HepG2 (cell line): ENCODE measurements at regions not wholly inside any gene's neighbourhood (a gene's known extent, or its start where the extent isn't known, plus 50 kb on each side); places are given as distances from the start of the nearest gene placed in this dataset.

Source experiments
- ATAC-seq: fragments of 200-7000 bp; cut with Tn5 transposase; 3 replicates; pipeline ENCODE4 v1.9.1; 2020; ENCODE audit warnings: mild to moderate bottlenecking, moderate library complexity
- BruUV-seq: library from RNA; stranded (reverse); fragments of 400-500 nt; replicated peaks from 2 replicates; lab custom pipeline; 2021; lab: Mats Ljungman, UMichigan
- CTCF ChIA-PET: fragments of 300-600 bp; formaldehyde crosslinking; extraction: SDS; loops from one replicate; lab custom pipeline; 2021; ENCODE audit warnings: low total read pairs, inconsistent platforms, low intra/inter-chr PET ratio; lab: Yijun Ruan, JAX
- POLR2A ChIA-PET: fragments of 350-600 bp; sonication (Branson Sonifier 250); formaldehyde crosslinking; loops from one replicate; lab custom pipeline; 2020; ENCODE audit warnings: antibody characterized with exemption, inconsistent platforms; lab: Yijun Ruan, JAX
- DNase-seq: peaks from one replicate; pipeline ENCODE4 v3.0.0-alpha.2; 2015; ENCODE audit warnings: low spot score
- FAIRE-seq: peaks from 3 replicates; lab custom pipeline; 2011; peaks lifted over from hg19 to GRCh38; lab: Jason Lieb, UNC
- H2AFZ ChIP-seq: one replicate; pipeline ENCODE4 v1.6.1; 2011; ENCODE audit warnings: low read length, inconsistent platforms
- H3K27ac ChIP-seq: fragments of 300-600 bp; 3 replicates; pipeline ENCODE4 v1.8.0; 2011; ENCODE audit warnings: mixed run types, mild to moderate bottlenecking, mixed read lengths, low read length, inconsistent platforms; ENCODE audit not compliant: insufficient read depth; ENCODE audit errors: extremely low read length
- H3K27me3 ChIP-seq, 2 experiments: fragments of 200-600 bp in 1 of 2; 2 replicates in 1 of 2; 3 replicates in 1 of 2; pipeline versions ENCODE4 v1.6.0 to v1.8.0; 2011; ENCODE audit warnings: low read length in 2 of 2, mild to moderate bottlenecking in 2 of 2, moderate library complexity in 2 of 2, inconsistent platforms in 1 of 2; ENCODE audit not compliant: insufficient read depth in 2 of 2, control insufficient read depth in 1 of 2
- H3K36me3 ChIP-seq, 2 experiments: fragments of 200-600 bp in 1 of 2; replicated peaks in 1 of 2; 2 replicates in 1 of 2; 3 replicates in 1 of 2; pipeline versions ENCODE4 v1.5.1 to v1.8.0; 2011; ENCODE audit warnings: low read length in 2 of 2, inconsistent platforms in 1 of 2; ENCODE audit not compliant: insufficient read depth in 2 of 2, control insufficient read depth in 1 of 2
- H3K4me1 ChIP-seq: 2 replicates; pipeline ENCODE4 v1.5.1; 2012; ENCODE audit warnings: low read length, inconsistent platforms; ENCODE audit not compliant: insufficient read depth
- H3K4me2 ChIP-seq: 2 replicates; pipeline ENCODE4 v1.6.0; 2011; ENCODE audit warnings: low read depth, low read length, inconsistent platforms
- H3K4me3 ChIP-seq, 3 experiments: fragments of 200-600 bp in 1 of 3; sonication (generic), shearing (Covaris generic) in 1 of 3; replicated peaks in 1 of 3; 2 replicates each; pipeline ENCODE4 v1.5.1; 2011 to 2016; ENCODE audit warnings: low read length in 3 of 3, inconsistent platforms in 2 of 3, low read depth in 2 of 3, mild to moderate bottlenecking in 2 of 3, control low read depth in 1 of 3, mixed read lengths in 1 of 3; ENCODE audit not compliant: insufficient read depth in 1 of 3
- H3K79me2 ChIP-seq: one replicate; pipeline ENCODE4 v1.6.1; 2011; ENCODE audit warnings: low read length, inconsistent platforms; ENCODE audit not compliant: insufficient read depth
- H3K9ac ChIP-seq: 2 replicates; pipeline ENCODE4 v1.6.0; 2011; ENCODE audit warnings: mild to moderate bottlenecking, low read depth, low read length, inconsistent platforms; ENCODE audit not compliant: insufficient read depth
- H3K9me3 ChIP-seq: 2 replicates; pipeline ENCODE4 v1.5.1; 2012; ENCODE audit warnings: mild to moderate bottlenecking, low read length
- H4K20me1 ChIP-seq: 2 replicates; pipeline ENCODE4 v1.6.0; 2011; ENCODE audit warnings: inconsistent platforms, mild to moderate bottlenecking, low read length, moderate library complexity; ENCODE audit not compliant: insufficient read depth
- ATF7-NPFF ChIP-seq: sonication (generic); formaldehyde crosslinking; IDR thresholded peaks from 2 replicates; pipeline ENCODE4 v1.8.1; 2023; ENCODE audit warnings: mild to moderate bottlenecking, low read depth, missing genetic modification reagents, moderate library complexity
- EP300 ChIP-seq, 3 experiments: sonication (generic) in 1 of 3; formaldehyde crosslinking in 1 of 3; IDR thresholded peaks; 2 replicates each; pipeline versions ENCODE4 v1.5.1 to v1.6.1; 2011 to 2020; ENCODE audit warnings: low read depth in 2 of 3, low read length in 2 of 3, borderline replicate concordance in 1 of 3, improper control_type of control experiment in 1 of 3, mild to moderate bottlenecking in 1 of 3, missing genetic modification reagents in 1 of 3, moderate library complexity in 1 of 3
- MTA3 ChIP-seq: sonication (generic); formaldehyde crosslinking; IDR thresholded peaks from 2 replicates; pipeline ENCODE4 v1.4.0; 2020; ENCODE audit warnings: missing genetic modification reagents
- NR2C2 ChIP-seq: sonication (generic); formaldehyde crosslinking; IDR thresholded peaks from 2 replicates; pipeline ENCODE4 v1.4.0; 2020; ENCODE audit warnings: missing genetic modification reagents, mild to moderate bottlenecking, moderate library complexity, borderline replicate concordance
- NR2F6 ChIP-seq, 2 experiments: IDR thresholded peaks; 2 replicates each; pipeline ENCODE4 v1.6.1; 2016; ENCODE audit warnings: antibody characterized with exemption in 1 of 2, mild to moderate bottlenecking in 1 of 2
- PHF20 ChIP-seq: sonication (generic); formaldehyde crosslinking; IDR thresholded peaks from 2 replicates; pipeline ENCODE4 v1.5.0; 2020; ENCODE audit warnings: mild to moderate bottlenecking, missing genetic modification reagents
- RARA ChIP-seq: IDR thresholded peaks from 2 replicates; pipeline ENCODE4 v1.6.1; 2016; ENCODE audit warnings: missing genetic modification reagents, missing compliant biosample characterization
- RBM22 ChIP-seq: fragments of 200-400 bp; formaldehyde crosslinking; optimal IDR thresholded peaks from 2 replicates; pipeline ENCODE3; 2017; ENCODE audit warnings: mild to moderate bottlenecking, low read length, moderate library complexity
- SMC3 ChIP-seq: IDR thresholded peaks from 2 replicates; pipeline ENCODE4 v1.6.1; 2011; ENCODE audit warnings: low read length, improper control_type of control experiment
- ZBTB7B ChIP-seq: sonication (generic); formaldehyde crosslinking; IDR thresholded peaks from 2 replicates; pipeline ENCODE4 v1.4.0; 2020; ENCODE audit warnings: missing genetic modification reagents
- ZNF260 ChIP-seq: sonication (generic); formaldehyde crosslinking; IDR thresholded peaks from 2 replicates; pipeline ENCODE4 v1.4.0; 2020; ENCODE audit warnings: missing genetic modification reagents, low read depth, mild to moderate bottlenecking, borderline replicate concordance
- WGBS: methylation state at CpG from one replicate; pipeline ENCODE4 v1.1.6; 2017; ENCODE audit warnings: low lambda C conversion rate; 5-methylcytosine and 5-hydroxymethylcytosine counted together
- in situ Hi-C: cut with HindIII; loops from 2 replicates; pipeline ENCODE4 v1.10.0; 2017; ENCODE audit warnings: low pct_unique_long_range_greater_than_20kb; ENCODE audit not compliant: extremely low pct_ligation_motif_present
- intact Hi-C: fragments of 100-400 bp; cut with micrococcal nuclease; formaldehyde crosslinking; loops from one replicate; pipeline ENCODE4 v1.10.0; 2022; ENCODE audit not compliant: unreplicated experiment
- TF ChIP-seq, protein P1 (sequence below): sonication (generic); formaldehyde crosslinking; IDR thresholded peaks from 2 replicates; pipeline ENCODE4 v1.5.0; 2020; ENCODE audit warnings: mild to moderate bottlenecking, missing genetic modification reagents, moderate library complexity

DNA sequence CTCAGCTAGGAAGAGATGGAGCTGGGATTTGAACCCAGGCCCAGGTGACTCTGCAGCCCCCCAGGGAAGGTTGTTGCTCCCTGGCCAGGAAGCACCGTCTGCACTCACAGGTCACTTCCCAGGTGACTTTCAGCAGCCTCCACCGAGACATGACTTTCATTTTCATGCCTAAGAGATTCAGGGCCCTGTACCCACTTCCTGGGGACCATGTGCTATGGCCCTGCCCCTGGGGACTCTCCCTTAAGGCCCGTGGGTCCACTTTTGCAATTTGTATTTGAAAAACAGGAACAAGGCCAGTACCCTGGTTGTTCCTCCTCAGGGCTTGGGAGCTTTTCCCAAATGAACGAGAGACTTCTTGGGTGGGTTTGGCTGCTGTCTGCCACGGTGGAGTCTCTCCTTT lies 191.0 kb downstream of the IRF8 start:
- Histone ChIP-seq H3K4me1 (peaks cover 16% of the 10 kb centered on the region), H3K27me3 (peaks cover 3 to 16% of the 10 kb centered on the region in 2 experiments; a peak in 4 of 5 replicates), H4K20me1 (no peaks in the 10 kb centered on the region), H3K4me3 (peak overlapping the region in 1 of 3 experiments; percentile 24; a peak in 1 of 6 replicates), H3K27ac (no peak overlapping the region), H2AFZ (peak overlapping the region; percentile 43), H3K4me2 (peak overlapping the region; percentile 50), H3K9ac (no peak overlapping the region), H3K79me2 (no peaks in the 10 kb centered on the region), H3K9me3 (no peaks in the 10 kb centered on the region), H3K36me3 (no peaks in the 10 kb centered on the region)
- 0% methylated on average over 4 of the region's 5 CpGs for WGBS
- ChIA-PET POLR2A (no interaction called here), CTCF (no interaction called here)
- 0 out of 2 replicates have a peak, but pooled peaks have one; percentile 4 for TF ChIP-seq PHF20 (CRISPR knock-in tag)
- TF ChIP-seq, protein P1, sequence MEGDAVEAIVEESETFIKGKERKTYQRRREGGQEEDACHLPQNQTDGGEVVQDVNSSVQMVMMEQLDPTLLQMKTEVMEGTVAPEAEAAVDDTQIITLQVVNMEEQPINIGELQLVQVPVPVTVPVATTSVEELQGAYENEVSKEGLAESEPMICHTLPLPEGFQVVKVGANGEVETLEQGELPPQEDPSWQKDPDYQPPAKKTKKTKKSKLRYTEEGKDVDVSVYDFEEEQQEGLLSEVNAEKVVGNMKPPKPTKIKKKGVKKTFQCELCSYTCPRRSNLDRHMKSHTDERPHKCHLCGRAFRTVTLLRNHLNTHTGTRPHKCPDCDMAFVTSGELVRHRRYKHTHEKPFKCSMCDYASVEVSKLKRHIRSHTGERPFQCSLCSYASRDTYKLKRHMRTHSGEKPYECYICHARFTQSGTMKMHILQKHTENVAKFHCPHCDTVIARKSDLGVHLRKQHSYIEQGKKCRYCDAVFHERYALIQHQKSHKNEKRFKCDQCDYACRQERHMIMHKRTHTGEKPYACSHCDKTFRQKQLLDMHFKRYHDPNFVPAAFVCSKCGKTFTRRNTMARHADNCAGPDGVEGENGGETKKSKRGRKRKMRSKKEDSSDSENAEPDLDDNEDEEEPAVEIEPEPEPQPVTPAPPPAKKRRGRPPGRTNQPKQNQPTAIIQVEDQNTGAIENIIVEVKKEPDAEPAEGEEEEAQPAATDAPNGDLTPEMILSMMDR, result no peak
- no peak for TF ChIP-seq SMC3
- TF ChIP-seq MTA3, result no peak
- TF ChIP-seq RBM22, result no peak
- no peak for TF ChIP-seq ZBTB7B
- BruUV-seq, result no TSS peak
- ATAC-seq (no peak; the same call in 2 of the 3 replicates), FAIRE-seq (no peak), DNase-seq (no peak)
- in situ Hi-C loops (no loop called here), intact Hi-C loops (no loop called here)

DNA sequence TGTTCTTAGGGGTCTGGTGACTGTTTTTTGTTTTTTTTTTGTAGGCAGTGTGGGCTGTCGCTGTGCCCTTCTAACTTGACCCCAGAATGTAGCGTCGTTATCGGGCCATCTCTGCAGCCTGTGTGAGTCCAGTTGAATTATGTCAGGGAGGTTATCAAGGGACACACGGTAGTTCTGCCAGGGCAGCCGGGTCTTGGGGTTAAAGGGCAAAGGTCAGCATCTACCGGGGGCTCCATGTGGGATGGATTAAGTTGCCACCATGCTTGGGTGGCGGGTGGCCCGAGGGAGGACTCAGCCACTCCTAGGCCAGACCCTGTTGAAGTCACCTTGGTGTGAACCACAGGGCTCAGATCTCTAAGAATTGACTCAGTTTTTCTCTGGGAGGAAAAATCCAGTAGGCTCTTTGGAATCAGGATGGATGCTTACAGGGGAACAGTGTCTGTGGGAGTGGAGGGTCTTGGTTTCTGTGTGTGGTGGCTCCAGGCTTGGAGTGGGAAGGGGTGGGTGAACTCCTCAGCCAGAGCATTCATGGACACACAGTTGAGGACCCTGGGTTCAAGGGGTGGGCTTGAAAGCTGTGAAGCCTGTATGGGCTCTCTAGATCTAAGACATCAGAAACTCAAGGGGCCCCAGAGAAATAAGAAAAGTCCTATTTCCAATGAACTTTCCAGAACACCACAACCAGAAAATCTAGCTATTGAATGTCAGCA lies 191.7 kb downstream of the IRF8 start:
- Histone ChIP-seq H3K4me3 (no peak overlapping the region), H4K20me1 (no peaks in the 10 kb centered on the region), H3K4me1 (peaks cover 16% of the 10 kb centered on the region), H3K79me2 (no peaks in the 10 kb centered on the region), H3K9me3 (no peaks in the 10 kb centered on the region), H3K27me3 (peaks cover 3 to 16% of the 10 kb centered on the region in 2 experiments; a peak in 4 of 5 replicates), H3K36me3 (no peaks in the 10 kb centered on the region), H3K4me2 (peak overlapping the region; percentile 50), H3K9ac (no peak overlapping the region), H2AFZ (peak overlapping the region; percentile 43), H3K27ac (no peak overlapping the region)
- no peak for DNase-seq
- TF ChIP-seq NR2C2 (CRISPR knock-in tag), result peak; percentile 57
- TF ChIP-seq RARA (CRISPR knock-in tag), result peak; percentile 57
- TF ChIP-seq NR2F6 (IDR thresholded peaks at IDR 0.05), result peak; percentile 46; the same call in 1 of the 2 replicates
- TF ChIP-seq NR2F6 (CRISPR knock-in tag; IDR thresholded peaks at IDR 0.05), result 0 out of 2 replicates have a peak, but pooled peaks have one; percentile 15
- TF ChIP-seq ATF7-NPFF (CRISPR knock-in tag), result no peak
- TF ChIP-seq ZNF260 (CRISPR knock-in tag), result no peak
- no peak for TF ChIP-seq EP300 (IDR thresholded peaks at IDR 0.05; ENCODE audit: low read depth in 2 of 2, low read length in 2 of 2)
- no peak for TF ChIP-seq EP300 (CRISPR knock-in tag; IDR thresholded peaks at IDR 0.05; ENCODE audit: borderline replicate concordance)
- in situ Hi-C loops (no loop called here), intact Hi-C loops (no loop called here)
- ATAC-seq, result no peak
- ChIA-PET POLR2A (no interaction called here), CTCF (no interaction called here)
- FAIRE-seq, result no peak
- no TSS peak for BruUV-seq
- 2% methylated on average over 9 of the region's 9 CpGs for WGBS
